H1 (cell line): ENCODE measurements at regions not wholly inside any gene's neighbourhood (a gene's known extent, or its start where the extent isn't known, plus 50 kb on each side); places are given as distances from the start of the nearest gene placed in this dataset.

Experiments
- CTCF ChIA-PET: fragments of 300-600 bp; sonication (Branson Sonifier 250); formaldehyde crosslinking; loops from one replicate; lab custom pipeline; 2021; ENCODE audit not compliant: partially characterized antibody; lab: Charles Lee
- POLR2A ChIA-PET: fragments of 300-600 bp; sonication (Branson Sonifier 250); formaldehyde crosslinking; loops from one replicate; lab custom pipeline; 2021; ENCODE audit warnings: inconsistent platforms; ENCODE audit not compliant: partially characterized antibody; lab: Charles Lee
- DNase-seq, 2 experiments: peaks; one replicate each; pipeline versions ENCODE4 v3.0.0 to v3.0.0-alpha.2; 2010 to 2022; ENCODE audit warnings: low spot score in 2 of 2, low read depth in 1 of 2, mixed read lengths in 1 of 2
- FAIRE-seq: peaks from 2 replicates; lab custom pipeline; 2011; peaks lifted over from hg19 to GRCh38; lab: Jason Lieb, UNC
- H2AFZ ChIP-seq: 2 replicates; pipeline ENCODE4 v1.8.1; 2012; ENCODE audit warnings: low read length, inconsistent platforms
- H2AK5ac ChIP-seq: 2 replicates; pipeline ENCODE4 v1.6.1; 2013; ENCODE audit warnings: low read depth, low read length
- H2BK120ac ChIP-seq: replicated peaks from 2 replicates; pipeline ENCODE3; 2013; ENCODE audit warnings: low read depth, low read length, inconsistent platforms
- H2BK12ac ChIP-seq: 2 replicates; pipeline ENCODE4 v1.6.1; 2013; ENCODE audit warnings: low read depth, low read length
- H2BK15ac ChIP-seq: 2 replicates; pipeline ENCODE4 v1.6.1; 2013; ENCODE audit warnings: low read length
- H2BK20ac ChIP-seq: 2 replicates; pipeline ENCODE4 v1.6.1; 2013; ENCODE audit warnings: low read length
- H2BK5ac ChIP-seq: 2 replicates; pipeline ENCODE4 v1.6.1; 2013; ENCODE audit warnings: low read depth, low read length
- H3K14ac ChIP-seq: 2 replicates; pipeline ENCODE4 v1.6.1; 2013; ENCODE audit warnings: inconsistent platforms; ENCODE audit not compliant: insufficient read length
- H3K18ac ChIP-seq: 2 replicates; pipeline ENCODE4 v1.6.1; 2013; ENCODE audit warnings: low read length; ENCODE audit errors: extremely low read depth
- H3K23ac ChIP-seq: 2 replicates; pipeline ENCODE4 v1.6.1; 2013; ENCODE audit warnings: inconsistent platforms; ENCODE audit not compliant: insufficient read length
- H3K23me2 ChIP-seq: 2 replicates; pipeline ENCODE4 v1.6.1; 2013; ENCODE audit warnings: low read depth, low read length
- H3K27ac ChIP-seq: 2 replicates; pipeline ENCODE4 v1.6.1; 2011; ENCODE audit warnings: low read depth, low read length, inconsistent platforms
- H3K27me3 ChIP-seq, 4 experiments: replicated peaks in 1 of 4; 1 replicate in 1 of 4; 2 replicates in 3 of 4; pipeline versions ENCODE4 v1.6.1 to v1.8.1; 2011 to 2013; ENCODE audit warnings: low read length in 3 of 4, mild to moderate bottlenecking in 3 of 4, inconsistent platforms in 2 of 4, mixed read lengths in 2 of 4, moderate library complexity in 1 of 4; ENCODE audit not compliant: control insufficient read depth in 3 of 4, insufficient read depth in 3 of 4; ENCODE audit errors: extremely low read depth in 1 of 4
- H3K36me3 ChIP-seq, 4 experiments: 2 replicates each; pipeline versions ENCODE4 v1.6.1 to v1.8.1; 2011 to 2013; ENCODE audit warnings: mild to moderate bottlenecking in 4 of 4, low read length in 3 of 4, moderate library complexity in 2 of 4, control low read depth in 1 of 4, inconsistent platforms in 1 of 4; ENCODE audit not compliant: insufficient read depth in 4 of 4, control insufficient read depth in 2 of 4
- H3K4ac ChIP-seq: replicated peaks from 2 replicates; pipeline ENCODE3; 2013; ENCODE audit warnings: low read length, low read depth, mixed read lengths, inconsistent platforms; ENCODE audit not compliant: insufficient read length
- H3K4me1 ChIP-seq, 4 experiments: replicated peaks in 1 of 4; 1 replicate in 1 of 4; 2 replicates in 3 of 4; pipeline versions ENCODE4 v1.6.1 to v1.8.1; 2011 to 2013; ENCODE audit warnings: low read length in 3 of 4, inconsistent platforms in 2 of 4, mixed read lengths in 1 of 4; ENCODE audit not compliant: insufficient read depth in 4 of 4, control insufficient read depth in 3 of 4
- H3K4me2 ChIP-seq, 2 experiments: 2 replicates each; pipeline versions ENCODE4 v1.6.1 to v1.8.1; 2011 to 2013; ENCODE audit warnings: low read depth in 2 of 2, low read length in 2 of 2, control low read depth in 1 of 2, inconsistent platforms in 1 of 2, mild to moderate bottlenecking in 1 of 2; ENCODE audit not compliant: insufficient read depth in 1 of 2
- H3K4me3 ChIP-seq, 4 experiments: fragments of 200-600, 300-600 bp in 1 of 4; sonication (generic), shearing (Covaris generic), sonication (Bioruptor Twin) in 1 of 4; 2 replicates each; pipeline versions ENCODE4 v1.5.1 to v1.8.1; 2011 to 2016; ENCODE audit warnings: low read length in 4 of 4, low read depth in 3 of 4, control low read depth in 2 of 4, inconsistent platforms in 2 of 4, mild to moderate bottlenecking in 2 of 4, mixed read lengths in 1 of 4, moderate library complexity in 1 of 4; ENCODE audit not compliant: insufficient read depth in 2 of 4; ENCODE audit errors: extremely low read depth in 1 of 4
- H3K56ac ChIP-seq: replicated peaks from 2 replicates; pipeline ENCODE3; 2013; ENCODE audit warnings: low read depth, mild to moderate bottlenecking, mixed read lengths, low read length, inconsistent platforms; ENCODE audit not compliant: insufficient read length
- H3K79me1 ChIP-seq: 2 replicates; pipeline ENCODE4 v1.6.1; 2013; ENCODE audit warnings: low read depth, low read length, control low read depth
- H3K79me2 ChIP-seq, 2 experiments: 2 replicates each; pipeline versions ENCODE4 v1.6.1 to v1.8.1; 2012 to 2013; ENCODE audit warnings: low read length in 2 of 2, mild to moderate bottlenecking in 2 of 2, inconsistent platforms in 1 of 2; ENCODE audit not compliant: insufficient read depth in 2 of 2, control insufficient read depth in 1 of 2
- H3K9ac ChIP-seq, 4 experiments: replicated peaks in 1 of 4; 1 replicate in 1 of 4; 2 replicates in 3 of 4; pipeline versions ENCODE4 v1.6.1 to v1.8.1; 2011 to 2013; ENCODE audit warnings: low read depth in 3 of 4, low read length in 3 of 4, control low read depth in 2 of 4, mild to moderate bottlenecking in 2 of 4, moderate library complexity in 2 of 4, inconsistent platforms in 1 of 4; ENCODE audit errors: extremely low read depth in 1 of 4
- H3K9me3 ChIP-seq, 2 experiments: 2 replicates each; pipeline versions ENCODE4 v1.6.1 to v1.8.1; 2012 to 2013; ENCODE audit warnings: mild to moderate bottlenecking in 2 of 2, moderate library complexity in 2 of 2, control low read depth in 1 of 2, inconsistent platforms in 1 of 2, low read depth in 1 of 2, low read length in 1 of 2, mixed read lengths in 1 of 2; ENCODE audit not compliant: insufficient read depth in 2 of 2
- H4K20me1 ChIP-seq, 2 experiments: replicated peaks in 1 of 2; 2 replicates each; pipeline versions ENCODE3 to v1.8.1; 2011 to 2013; ENCODE audit warnings: inconsistent platforms in 2 of 2, low read length in 2 of 2, mild to moderate bottlenecking in 1 of 2; ENCODE audit not compliant: insufficient read depth in 2 of 2, control insufficient read depth in 1 of 2
- H4K5ac ChIP-seq: 2 replicates; pipeline ENCODE4 v1.6.1; 2013; ENCODE audit warnings: low read length, low read depth, mixed read lengths, inconsistent platforms; ENCODE audit not compliant: insufficient read length
- H4K8ac ChIP-seq: 2 replicates; pipeline ENCODE4 v1.8.0; 2013; ENCODE audit warnings: mild to moderate bottlenecking, moderate library complexity, low read length, inconsistent platforms; ENCODE audit not compliant: insufficient read depth; ENCODE audit errors: extremely low read depth
- H4K91ac ChIP-seq: replicated peaks from 2 replicates; pipeline ENCODE3; 2013; ENCODE audit warnings: low read length, mixed read lengths, inconsistent platforms; ENCODE audit not compliant: insufficient read length
- CHD1 ChIP-seq: IDR thresholded peaks from 2 replicates; pipeline ENCODE4 v1.6.1; 2012; ENCODE audit warnings: low read depth, low read length, improper control_type of control experiment
- EP300 ChIP-seq, 2 experiments: IDR thresholded peaks; 1 replicate in 1 of 2; 2 replicates in 1 of 2; pipeline ENCODE4 v1.6.1; 2011 to 2012; ENCODE audit warnings: low read depth in 2 of 2, low read length in 2 of 2, mild to moderate bottlenecking in 2 of 2, borderline replicate concordance in 1 of 2, inconsistent platforms in 1 of 2, moderate library complexity in 1 of 2
- NRF1 ChIP-seq: IDR thresholded peaks from 2 replicates; pipeline ENCODE4 v1.6.1; 2011; ENCODE audit warnings: mild to moderate bottlenecking, low read depth, low read length, improper control_type of control experiment
- RNF2 ChIP-seq: fragments of 200-900, 300-1000 bp; sonication (generic); IDR thresholded peaks from 2 replicates; pipeline ENCODE4 v1.7.1; 2016; ENCODE audit warnings: borderline replicate concordance, low read depth, mild to moderate bottlenecking, antibody characterized with exemption, low read length; ENCODE audit not compliant: poor library complexity, severe bottlenecking; ENCODE audit errors: missing control alignments
- SIN3A ChIP-seq, 2 experiments: IDR thresholded peaks in 1 of 2; conservative IDR thresholded peaks in 1 of 2; 2 replicates each; pipeline ENCODE4 v1.6.1; 2011 to 2012; ENCODE audit warnings: low read length in 2 of 2, improper control_type of control experiment in 1 of 2, low read depth in 1 of 2, mild to moderate bottlenecking in 1 of 2
- WGBS, 2 experiments: shearing (Covaris generic) in 1 of 2; methylation state at CpG; one replicate each; pipeline versions ENCODE4 v1.1.6 to v1.1.7; 2013 to 2015; ENCODE audit warnings: low lambda C conversion rate in 2 of 2, mixed read lengths in 2 of 2, inconsistent platforms in 1 of 2, low coverage in 1 of 2, missing lambda C conversion rate in 1 of 2; ENCODE audit not compliant: insufficient replicate concordance in 2 of 2, insufficient coverage in 1 of 2, insufficient read length in 1 of 2; ENCODE audit errors: extremely low coverage in 1 of 2, missing lambda C conversion rate in 1 of 2; 5-methylcytosine and 5-hydroxymethylcytosine counted together
- TF ChIP-seq, protein P1 (sequence below), 3 experiments: IDR thresholded peaks; 1 replicate in 2 of 3; 2 replicates in 1 of 3; pipeline versions ENCODE4 v1.5.1 to v1.6.1; 2011; ENCODE audit warnings: low read length in 3 of 3, mild to moderate bottlenecking in 3 of 3, inconsistent platforms in 2 of 3, low read depth in 1 of 3, moderate library complexity in 1 of 3; ENCODE audit not compliant: insufficient read depth in 1 of 3; ENCODE audit errors: control extremely low read depth in 1 of 3

DNA sequence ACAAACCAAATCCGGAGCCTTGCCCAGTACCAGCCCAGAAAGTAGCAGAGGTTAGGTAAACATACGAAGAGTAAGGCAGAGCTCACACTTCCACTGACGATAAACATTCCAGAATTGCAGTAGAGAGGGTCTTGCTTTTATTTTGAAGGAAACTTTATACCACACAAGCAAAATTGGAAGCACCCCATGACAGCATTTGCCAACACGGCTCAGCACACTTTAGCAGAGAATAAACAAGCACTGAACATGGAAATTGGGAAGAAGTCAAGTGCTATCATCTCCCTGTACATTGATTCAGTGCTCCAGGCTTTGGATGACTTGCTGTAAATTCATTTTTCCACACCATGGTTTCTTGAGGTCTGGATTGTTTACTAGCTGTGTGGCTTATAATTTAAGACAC lies 160.7 kb upstream of the FAM47C start:
- Histone ChIP-seq H3K27me3 (no peaks in the 10 kb centered on the region), H3K36me3 (no peaks in the 10 kb centered on the region), H4K8ac (no peak overlapping the region), H3K27ac (no peak overlapping the region), H3K14ac (no peak overlapping the region), H3K4ac (no peak overlapping the region), H2BK15ac (no peak overlapping the region), H2BK20ac (no peak overlapping the region), H3K56ac (no peak overlapping the region), H3K4me1 (no peaks in the 10 kb centered on the region), H2AFZ (no peak overlapping the region)
- no peak for DNase-seq
- ChIA-PET POLR2A (no interaction called here), CTCF (no interaction called here)
- 100% methylated on average over 3 of the region's 4 CpGs; no CpG with 5 or more reads in 1 of the 2 experiments for WGBS, 2 experiments
- TF ChIP-seq CHD1 (no peak), RNF2 (no peak), SIN3A (conservative IDR thresholded peaks at IDR 0.05 in 1 of 2, IDR thresholded peaks at IDR 0.05 in 1 of 2; ENCODE audit: low read depth in 1 of 2, low read length in 2 of 2) (no peak), NRF1 (no peak), EP300 (IDR thresholded peaks at IDR 0.05; ENCODE audit: borderline replicate concordance in 1 of 2, low read depth in 2 of 2, low read length in 2 of 2) (no peak)
- TF ChIP-seq, protein P1, sequence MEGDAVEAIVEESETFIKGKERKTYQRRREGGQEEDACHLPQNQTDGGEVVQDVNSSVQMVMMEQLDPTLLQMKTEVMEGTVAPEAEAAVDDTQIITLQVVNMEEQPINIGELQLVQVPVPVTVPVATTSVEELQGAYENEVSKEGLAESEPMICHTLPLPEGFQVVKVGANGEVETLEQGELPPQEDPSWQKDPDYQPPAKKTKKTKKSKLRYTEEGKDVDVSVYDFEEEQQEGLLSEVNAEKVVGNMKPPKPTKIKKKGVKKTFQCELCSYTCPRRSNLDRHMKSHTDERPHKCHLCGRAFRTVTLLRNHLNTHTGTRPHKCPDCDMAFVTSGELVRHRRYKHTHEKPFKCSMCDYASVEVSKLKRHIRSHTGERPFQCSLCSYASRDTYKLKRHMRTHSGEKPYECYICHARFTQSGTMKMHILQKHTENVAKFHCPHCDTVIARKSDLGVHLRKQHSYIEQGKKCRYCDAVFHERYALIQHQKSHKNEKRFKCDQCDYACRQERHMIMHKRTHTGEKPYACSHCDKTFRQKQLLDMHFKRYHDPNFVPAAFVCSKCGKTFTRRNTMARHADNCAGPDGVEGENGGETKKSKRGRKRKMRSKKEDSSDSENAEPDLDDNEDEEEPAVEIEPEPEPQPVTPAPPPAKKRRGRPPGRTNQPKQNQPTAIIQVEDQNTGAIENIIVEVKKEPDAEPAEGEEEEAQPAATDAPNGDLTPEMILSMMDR (IDR thresholded peaks at IDR 0.05; ENCODE audit: control extremely low read depth in 1 of 3, insufficient read depth in 1 of 3, low read depth in 1 of 3, low read length in 3 of 3) = no peak
- TF ChIP-seq, all 59 proteins: peak for 0
- Histone ChIP-seq H3K9me3 (no peaks in the 10 kb centered on the region), H3K18ac (no peak overlapping the region), H3K79me1 (no peaks in the 10 kb centered on the region), H2BK12ac (no peak overlapping the region), H3K4me3 (no peak overlapping the region), H3K9ac (no peak overlapping the region), H3K23ac (no peak overlapping the region), H2BK120ac (no peak overlapping the region), H3K79me2 (no peaks in the 10 kb centered on the region), H4K20me1 (no peaks in the 10 kb centered on the region), H2AK5ac (no peak overlapping the region), H3K23me2 (no peaks in the 10 kb centered on the region), H3K4me2 (no peak overlapping the region), H2BK5ac (no peak overlapping the region), H4K5ac (no peak overlapping the region), H4K91ac (no peak overlapping the region)
- no peak for FAIRE-seq
